AG04449 (cell line): ENCODE measurements at regions not wholly inside any gene's neighbourhood (a gene's known extent, or its start where the extent isn't known, plus 50 kb on each side); places are given as distances from the start of the nearest gene placed in this dataset.
"Not testable (repeated sequence)": the region's sequence is repeated elsewhere in the genome, so short reads cannot be mapped to it uniquely, and the experiment has no call there.

Experiments used
- CTCF ChIA-PET: fragments of 350-600 bp; formaldehyde crosslinking; extraction: SDS; loops from one replicate; lab custom pipeline; 2021; ENCODE audit warnings: antibody characterized with exemption; lab: Yijun Ruan, JAX
- POLR2A ChIA-PET: fragments of 400-600, 350-600 bp; formaldehyde crosslinking; extraction: SDS; loops from one replicate; lab custom pipeline; 2020; ENCODE audit warnings: antibody characterized with exemption, inconsistent platforms; lab: Yijun Ruan, JAX
- DNase-seq: peaks from one replicate; pipeline ENCODE4 v3.0.0-alpha.2; 2010; ENCODE audit warnings: low read depth, low spot score
- H3K4me3 ChIP-seq: 2 replicates; pipeline ENCODE4 v1.5.1; 2011; ENCODE audit warnings: low read depth, mild to moderate bottlenecking, control low read depth, low read length
- CTCF ChIP-seq: IDR thresholded peaks from one replicate; pipeline ENCODE4 v1.5.1; 2011; ENCODE audit warnings: mild to moderate bottlenecking, moderate library complexity, low read length, control low read depth, inconsistent platforms; ENCODE audit not compliant: insufficient read depth; ENCODE audit errors: missing control alignments

DNA sequence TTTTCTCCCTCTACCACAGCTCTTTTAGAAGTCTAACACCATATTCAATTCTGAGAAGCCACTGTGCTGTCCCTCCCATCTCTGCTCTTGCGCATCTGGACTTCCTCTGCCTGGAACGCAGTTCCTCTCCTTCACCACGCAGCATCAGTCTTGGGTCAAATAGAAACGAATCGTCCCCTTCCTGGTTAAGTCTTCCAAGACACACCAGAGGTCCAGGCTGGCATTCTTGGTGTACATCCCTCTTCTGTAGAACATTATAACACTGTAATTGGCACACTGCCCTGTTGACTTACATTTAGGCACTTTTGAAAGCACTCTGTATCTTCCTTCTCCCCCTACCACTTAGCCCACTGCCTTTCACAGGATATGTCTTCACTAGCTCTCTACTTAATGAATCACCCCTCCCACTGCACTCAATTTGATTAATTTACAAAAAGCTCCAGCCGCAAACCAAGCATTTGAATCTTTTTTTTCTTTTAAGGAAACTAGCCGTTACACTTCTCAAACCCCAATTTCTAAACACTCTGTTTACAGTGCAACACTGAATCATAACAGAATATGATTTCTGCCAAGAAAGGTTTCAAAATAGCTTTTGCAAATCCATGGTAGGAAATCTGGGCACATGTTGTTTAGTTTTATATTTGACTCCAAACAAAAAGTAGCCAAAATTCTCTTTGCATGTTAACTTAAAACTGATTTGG, 140.8 kb upstream of the CARMIL1 start:
- no peak for DNase-seq
- ChIA-PET POLR2A (no interaction called here), CTCF (interaction anchor here (0.8 to 1.0 kb wide), 4 partner anchors 9 to 18 kb away, joined by 3 read pairs; no protein-coding TSS in a partner anchor)
- TF ChIP-seq CTCF, result no peak
- no peak overlapping the region for H3K4me3 ChIP-seq

GRCh38 chr6:25138934-25139415, 140.2 kb upstream of the CARMIL1 start:
- ChIA-PET CTCF (interaction anchor here (0.8 to 1.0 kb wide), 2 partner anchors 10 to 11 kb away, joined by 3 read pairs; no protein-coding TSS in a partner anchor), POLR2A (no interaction called here)
- no peak for DNase-seq
- no peak overlapping the region for H3K4me3 ChIP-seq
- TF ChIP-seq CTCF, result no peak

DNA sequence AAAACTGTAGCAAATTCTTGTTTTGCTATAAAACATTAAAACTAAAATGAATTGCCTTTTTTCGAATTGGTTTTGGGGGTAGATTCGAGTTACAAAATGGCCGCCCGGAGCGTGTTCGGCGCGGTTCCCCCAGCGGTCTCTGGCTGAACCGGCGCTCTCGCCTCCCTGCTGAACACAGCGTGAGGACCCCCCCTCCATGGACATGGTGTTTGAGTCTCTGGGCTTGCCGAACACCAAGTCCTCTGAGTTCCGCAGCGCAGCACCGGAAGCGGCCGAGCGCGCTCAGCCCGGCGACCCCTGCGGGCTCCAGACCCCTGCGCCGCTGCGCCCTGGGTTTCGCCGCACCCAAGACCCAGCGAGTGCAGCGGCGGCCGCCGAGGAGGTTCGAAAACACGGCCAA, 139.6 kb upstream of the CARMIL1 start:
- H3K4me3 ChIP-seq, POLR2A ChIA-PET, CTCF ChIA-PET, DNase-seq: not testable (repeated sequence)

- DNase-seq, result no peak
- no peak overlapping the region for H3K4me3 ChIP-seq
- CTCF ChIA-PET, result interaction anchor here (1.3 kb wide), 1 partner anchor 72 kb away, joined by 3 read pairs; no protein-coding TSS in a partner anchor
- TF ChIP-seq CTCF, result no peak
- POLR2A ChIA-PET, result no interaction called here
Observed at GRCh38 chr6:25142506-25142905, 136.7 kb upstream of the CARMIL1 start.

- no peak for TF ChIP-seq CTCF
- no peak for DNase-seq
- CTCF ChIA-PET, result no interaction called here
- H3K4me3 ChIP-seq, result no peak overlapping the region
- POLR2A ChIA-PET, result no interaction called here
Observed at GRCh38 chr6:25144919-25145318, 134.3 kb upstream of the CARMIL1 start.

DNA sequence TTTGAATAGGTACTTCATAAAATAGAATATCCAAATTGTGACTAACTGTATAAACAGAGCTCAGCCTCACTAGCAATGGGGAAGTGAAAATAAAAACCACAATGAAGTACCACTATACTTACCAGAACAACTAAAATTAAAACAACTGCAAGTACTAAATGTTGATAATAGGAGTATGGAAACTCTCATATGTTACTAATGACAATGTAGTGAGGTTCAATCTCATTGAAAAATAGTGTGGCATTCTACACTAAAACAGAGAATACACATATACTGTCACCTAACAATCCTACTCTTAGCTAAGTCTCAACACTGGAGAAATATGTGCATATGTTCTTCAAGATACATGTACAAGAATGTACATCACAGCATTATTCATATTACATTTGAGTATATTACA, 132.0 kb upstream of the CARMIL1 start:
- no peak overlapping the region for H3K4me3 ChIP-seq
- ChIA-PET CTCF (interaction anchor here (1.1 to 1.3 kb wide), 2 partner anchors 10 to 76 kb away, joined by 3 read pairs; no protein-coding TSS in a partner anchor), POLR2A (no interaction called here)
- no peak for DNase-seq
- TF ChIP-seq CTCF, result no peak
